ENCODE measurements at regions not wholly inside any gene's neighbourhood (a gene's known extent, or its start where the extent isn't known, plus 50 kb on each side); places are given as distances from the start of the nearest gene placed in this dataset.
"Not testable (repeated sequence)": the region's sequence is repeated elsewhere in the genome, so short reads cannot be mapped to it uniquely, and the experiment has no call there.

GRCh38 chr13:82477436-82477835 is 1404.8 kb downstream of the SLITRK1 start:
- no peak for DNase-seq

GRCh38 chr13:82467626-82468025 is 1414.6 kb downstream of the SLITRK1 start:
- no peak for DNase-seq

- DNase-seq: not testable (repeated sequence)
These were observed 1422.7 kb downstream of the SLITRK1 start for GRCh38 chr13:82459575-82459974.

DNA sequence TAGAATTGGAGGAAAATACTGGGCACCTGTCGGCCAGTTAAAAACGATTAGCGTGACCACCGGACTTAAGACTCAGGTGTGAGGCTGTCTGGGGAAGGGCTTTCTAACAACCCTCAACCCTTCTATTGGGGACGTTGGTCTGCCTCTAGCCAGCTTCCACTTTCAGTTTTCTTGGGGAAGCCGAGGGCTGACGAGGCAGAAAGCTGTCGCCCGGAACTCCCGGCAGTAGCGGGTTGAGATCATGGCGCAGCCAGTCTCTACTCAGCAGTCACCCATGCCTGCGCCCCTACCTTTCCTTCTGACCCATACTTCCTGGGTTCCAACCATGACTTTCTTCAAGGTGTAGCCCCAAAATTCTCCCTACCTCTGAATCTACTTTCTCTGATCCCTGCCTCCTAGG is 1424.1 kb downstream of the SLITRK1 start:
- no peak for DNase-seq

DNA sequence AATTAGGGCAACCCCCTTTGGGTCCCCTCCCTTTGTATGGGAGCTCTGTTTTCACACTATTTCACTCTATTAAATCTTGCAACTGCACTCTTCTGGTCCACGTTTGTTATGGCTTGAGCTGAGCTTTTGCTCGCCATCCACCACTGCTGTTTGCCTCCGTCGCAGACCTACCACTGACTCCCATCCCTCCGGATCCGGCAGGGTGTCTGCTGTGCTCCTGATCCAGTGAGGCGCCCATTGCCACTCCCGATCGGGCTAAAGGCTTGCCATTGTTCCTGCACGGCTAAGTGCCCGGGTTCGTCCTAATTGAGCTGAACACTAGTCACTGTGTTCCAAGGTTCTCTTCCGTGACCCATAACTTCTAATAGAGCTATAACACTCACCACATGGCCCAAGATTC is 1424.7 kb downstream of the SLITRK1 start:
- not testable (repeated sequence) for DNase-seq

- DNase-seq: no peak
These were observed 1434.7 kb downstream of the SLITRK1 start for GRCh38 chr13:82447416-82448077.

DNA sequence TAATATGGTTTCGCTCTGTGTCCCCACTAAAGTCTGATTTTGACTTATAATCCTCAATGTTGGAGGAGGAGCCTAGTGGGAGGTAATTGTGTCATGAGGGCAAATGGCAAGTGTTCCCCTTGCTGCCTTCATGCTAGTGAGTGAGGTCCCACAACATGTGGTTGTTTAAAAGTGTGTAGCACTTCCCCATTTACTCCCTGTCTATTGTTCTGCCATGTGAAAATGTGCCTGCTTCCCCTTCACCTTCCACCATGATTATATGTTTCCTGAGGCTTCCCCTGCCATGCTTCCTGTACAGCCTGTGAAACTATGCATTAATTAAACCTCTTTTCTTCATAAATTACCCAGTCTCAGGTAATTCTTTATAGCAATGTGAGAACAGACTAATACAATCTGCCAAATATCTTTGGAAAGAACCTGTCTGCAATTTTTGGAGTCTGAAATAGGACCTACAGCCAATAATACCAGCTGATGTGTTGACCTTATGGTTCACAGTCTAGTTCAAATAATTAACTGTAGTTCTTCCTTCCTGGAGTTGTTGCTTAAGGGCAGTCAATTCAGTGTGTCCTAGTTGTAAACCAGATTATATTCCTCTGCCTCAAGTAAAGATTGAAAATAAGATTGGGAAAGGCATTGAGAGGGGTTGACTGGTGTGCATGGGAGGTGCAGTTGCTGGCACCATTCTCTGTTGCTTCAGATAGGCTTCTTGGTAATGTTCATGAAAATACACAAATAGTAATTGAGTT is 1442.9 kb downstream of the SLITRK1 start:
- no peak for DNase-seq

- DNase-seq: no peak
These were observed 1444.0 kb downstream of the SLITRK1 start for GRCh38 chr13:82438320-82438719.

GRCh38 chr13:82436099-82436585 is 1446.1 kb downstream of the SLITRK1 start:
- no peak for DNase-seq

DNA sequence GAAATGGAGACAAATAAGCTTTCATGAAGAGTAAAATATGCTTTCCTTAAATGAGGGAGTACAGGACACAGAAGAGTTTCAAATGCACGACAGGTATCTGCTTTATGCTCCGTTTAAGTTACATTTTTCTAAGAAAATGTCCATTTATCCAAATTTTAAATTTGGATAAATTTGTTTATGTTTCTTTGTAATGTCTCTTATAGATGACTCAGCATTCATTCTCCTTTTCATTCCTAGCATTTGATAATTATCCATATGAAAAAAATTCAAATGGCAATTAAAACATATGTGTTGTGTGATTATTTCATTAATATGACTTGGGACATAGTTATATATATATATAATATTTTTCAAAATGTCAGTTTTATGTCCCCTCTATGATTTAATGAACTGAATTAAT is 1449.3 kb downstream of the SLITRK1 start:
- no peak for DNase-seq

- DNase-seq: no peak
These were observed 1469.5 kb downstream of the SLITRK1 start for GRCh38 chr13:82412749-82413148.

GRCh38 chr13:82407321-82407720 is 1475.0 kb downstream of the SLITRK1 start:
- no peak for DNase-seq

DNA sequence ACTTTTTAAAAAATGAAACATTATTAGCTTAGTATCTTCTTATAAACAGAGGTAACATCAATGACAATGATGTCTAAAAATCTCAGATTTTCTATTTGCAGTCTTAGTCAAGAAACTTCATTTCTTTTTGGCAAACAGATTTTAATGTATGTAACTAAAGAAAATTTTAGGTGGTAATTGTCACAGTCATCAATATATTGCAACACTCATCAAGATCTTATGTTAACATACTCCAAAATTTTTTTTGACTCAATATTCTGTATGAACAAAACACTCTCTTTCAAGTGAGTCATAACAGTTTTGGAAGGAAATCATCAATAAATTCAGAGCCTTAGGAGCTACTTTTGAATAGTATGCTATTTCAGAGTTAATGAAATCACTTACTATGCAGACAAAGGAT is 1507.6 kb downstream of the SLITRK1 start:
- DNase-seq: no peak

DNA sequence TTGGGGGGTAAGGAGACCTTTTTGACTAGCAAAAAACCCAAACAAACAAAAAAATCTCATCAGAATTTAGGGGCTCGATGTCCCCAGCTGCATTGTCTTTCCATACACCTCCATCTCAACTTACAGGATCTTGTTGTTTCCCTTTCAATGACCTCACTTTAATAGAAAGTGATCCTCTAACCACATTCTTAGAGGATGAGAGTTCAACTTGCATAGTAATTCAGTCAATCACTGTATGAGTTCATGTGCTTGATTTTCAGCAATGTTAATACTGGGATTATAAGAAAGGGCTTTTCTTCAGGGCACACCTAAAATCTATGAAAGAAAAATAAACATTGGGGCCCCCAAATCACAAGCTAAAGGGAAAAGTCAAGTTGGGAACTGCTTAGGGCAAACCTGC is 1512.0 kb downstream of the SLITRK1 start:
- no peak for DNase-seq

GRCh38 chr13:82364525-82364924 is 1517.7 kb downstream of the SLITRK1 start:
- DNase-seq: no peak

- DNase-seq: no peak
These were observed 1524.0 kb downstream of the SLITRK1 start for GRCh38 chr13:82358284-82358683.

GRCh38 chr13:82356667-82357410 is 1525.4 kb downstream of the SLITRK1 start:
- no peak for DNase-seq

GRCh38 chr13:82344867-82345266 is 1537.4 kb downstream of the SLITRK1 start:
- no peak for DNase-seq

DNA sequence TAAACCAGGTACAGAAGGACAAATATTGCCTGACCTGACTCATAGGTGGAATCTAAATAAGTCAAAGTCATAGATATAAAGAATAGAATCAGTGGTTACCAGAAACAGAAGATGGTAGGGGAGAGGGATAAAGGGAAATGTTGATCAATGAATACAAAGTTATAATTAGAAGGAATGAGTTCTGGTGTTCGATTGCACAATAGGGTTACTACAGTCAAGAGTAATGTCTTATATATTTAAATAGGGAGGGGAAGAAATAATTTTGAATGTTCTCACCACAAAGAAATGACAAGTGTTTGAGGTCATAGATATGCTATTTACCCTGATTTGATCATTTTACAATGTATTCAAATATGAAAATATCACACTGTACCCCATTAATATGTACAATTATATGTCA is 1541.2 kb downstream of the SLITRK1 start:
- DNase-seq: no peak

DNA sequence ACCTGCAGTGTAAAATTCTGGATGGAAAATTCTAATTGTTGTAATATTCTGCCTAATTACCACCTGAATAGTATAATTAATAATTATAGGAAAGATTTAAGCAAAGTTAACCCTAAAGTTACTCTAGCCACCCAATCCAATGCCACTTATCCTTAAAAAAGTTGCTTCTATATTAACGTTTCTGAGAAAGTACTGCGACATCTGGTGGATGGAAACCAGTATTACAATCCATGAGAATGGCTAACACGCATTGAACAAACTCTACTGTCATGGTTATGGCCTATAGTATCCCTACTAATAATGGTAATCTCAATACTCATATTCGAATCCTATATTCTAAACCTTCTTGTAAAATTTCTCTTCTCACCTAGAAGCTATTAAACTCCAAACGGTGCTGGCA is 1551.8 kb downstream of the SLITRK1 start:
- DNase-seq: no peak

GRCh38 chr13:82323101-82323500 is 1559.2 kb downstream of the SLITRK1 start:
- no peak for DNase-seq

- no peak for DNase-seq
These were observed 1576.7 kb downstream of the SLITRK1 start for GRCh38 chr13:82305588-82305987.

DNA sequence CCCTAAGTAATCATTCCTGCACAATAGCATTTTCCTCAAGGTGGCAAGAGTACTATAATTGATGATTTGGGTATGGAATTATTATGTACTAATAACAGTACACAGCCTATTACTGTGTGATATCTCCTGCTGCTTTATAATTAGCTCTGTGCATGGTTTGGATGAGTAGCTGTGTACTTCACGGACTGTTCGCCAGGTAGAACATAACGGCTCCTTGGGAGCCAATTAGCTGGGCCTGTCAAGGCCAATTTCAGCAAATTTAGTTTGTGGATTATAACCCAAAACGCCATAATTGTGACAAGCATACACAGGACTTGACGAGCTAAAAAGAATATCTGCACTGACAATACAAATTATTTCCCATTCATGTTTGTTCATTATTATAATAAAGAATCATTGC is 1584.2 kb downstream of the SLITRK1 start:
- DNase-seq: no peak

- DNase-seq: no peak
These were observed 1588.0 kb downstream of the SLITRK1 start for GRCh38 chr13:82294226-82294625.
